GM20000 (cell line): ENCODE measurements at regions not wholly inside any gene's neighbourhood (a gene's known extent, or its start where the extent isn't known, plus 50 kb on each side); places are given as distances from the start of the nearest gene placed in this dataset.

Source experiments
- DNase-seq: peaks from one replicate; pipeline ENCODE4 v3.0.0; 2012; ENCODE audit warnings: low spot score
- CTCF ChIP-seq: IDR thresholded peaks from 2 replicates; pipeline ENCODE4 v1.5.1; 2012; ENCODE audit warnings: mild to moderate bottlenecking, control low read depth; ENCODE audit errors: extremely low read depth, missing control alignments

GRCh38 chr7:19302731-19303130, 157.5 kb upstream of the FERD3L start:
- no peak for TF ChIP-seq CTCF
- no peak for DNase-seq

GRCh38 chr7:19296617-19297016, 151.4 kb upstream of the FERD3L start:
- DNase-seq, result no peak
- TF ChIP-seq CTCF, result no peak

GRCh38 chr7:19295376-19295775, 150.2 kb upstream of the FERD3L start:
- TF ChIP-seq CTCF, result no peak
- no peak for DNase-seq

- TF ChIP-seq CTCF, result no peak
- DNase-seq, result no peak
Measured at GRCh38 chr7:19294619-19295018, 149.4 kb upstream of the FERD3L start.

DNA sequence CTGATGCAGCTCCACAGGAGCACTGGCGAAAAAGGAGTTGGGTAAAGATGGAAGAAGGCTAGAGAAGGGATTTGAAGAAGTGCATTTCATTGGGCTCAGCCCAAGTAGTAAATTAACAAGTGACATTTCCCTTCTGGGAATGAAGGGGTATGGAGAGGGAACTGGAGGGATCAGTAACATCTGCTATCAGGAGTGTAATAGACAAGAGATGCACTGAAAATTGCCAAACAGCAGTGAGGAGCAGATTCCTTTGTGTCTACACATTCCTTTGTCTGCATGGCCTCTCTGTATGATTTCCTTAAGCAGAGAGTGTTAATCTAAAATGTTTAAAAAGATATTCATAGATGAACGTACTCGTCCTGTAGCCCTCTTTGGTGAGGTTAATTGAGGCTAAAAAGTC, 148.2 kb upstream of the FERD3L start:
- no peak for DNase-seq
- TF ChIP-seq CTCF, result no peak

GRCh38 chr7:19290968-19291367, 145.7 kb upstream of the FERD3L start:
- no peak for TF ChIP-seq CTCF
- DNase-seq, result no peak

DNA sequence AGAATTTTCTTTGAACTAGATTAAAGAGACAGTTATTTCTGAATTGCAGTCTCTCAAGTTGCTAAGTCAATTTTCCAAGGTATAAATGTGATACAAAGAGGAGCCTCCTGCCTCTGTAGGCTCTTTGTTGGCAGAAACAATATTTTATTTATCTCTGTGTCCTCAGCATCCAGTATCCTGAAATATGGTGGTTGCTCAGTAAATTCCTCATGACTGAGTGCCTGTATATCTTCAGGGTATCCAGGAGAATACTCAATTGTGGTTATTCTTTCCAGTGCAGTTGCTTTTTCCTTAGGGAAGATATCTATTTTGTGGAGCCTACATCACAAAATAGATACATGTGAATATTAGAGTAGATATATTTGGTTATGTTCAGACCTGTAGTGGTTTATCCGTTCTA, 144.8 kb upstream of the FERD3L start:
- no peak for TF ChIP-seq CTCF
- DNase-seq, result no peak
